NCI-H2196 treated with DMSO at 0.1 percent for 48 hours (cell line): ENCODE measurements at regions not wholly inside any gene's neighbourhood (a gene's known extent, or its start where the extent isn't known, plus 50 kb on each side); places are given as distances from the start of the nearest gene placed in this dataset.

ENCODE experiments used
- DNase-seq: peaks from one replicate; lab custom pipeline; 2025; ENCODE audit not compliant: unreplicated experiment; lab: John Stamatoyannopoulos, UW

GRCh38 chr7:35581605-35582210 is 113.2 kb downstream of the HERPUD2 start:
- DNase-seq = no peak

GRCh38 chr7:35576031-35576573 is 118.8 kb downstream of the HERPUD2 start:
- DNase-seq = no peak

DNA sequence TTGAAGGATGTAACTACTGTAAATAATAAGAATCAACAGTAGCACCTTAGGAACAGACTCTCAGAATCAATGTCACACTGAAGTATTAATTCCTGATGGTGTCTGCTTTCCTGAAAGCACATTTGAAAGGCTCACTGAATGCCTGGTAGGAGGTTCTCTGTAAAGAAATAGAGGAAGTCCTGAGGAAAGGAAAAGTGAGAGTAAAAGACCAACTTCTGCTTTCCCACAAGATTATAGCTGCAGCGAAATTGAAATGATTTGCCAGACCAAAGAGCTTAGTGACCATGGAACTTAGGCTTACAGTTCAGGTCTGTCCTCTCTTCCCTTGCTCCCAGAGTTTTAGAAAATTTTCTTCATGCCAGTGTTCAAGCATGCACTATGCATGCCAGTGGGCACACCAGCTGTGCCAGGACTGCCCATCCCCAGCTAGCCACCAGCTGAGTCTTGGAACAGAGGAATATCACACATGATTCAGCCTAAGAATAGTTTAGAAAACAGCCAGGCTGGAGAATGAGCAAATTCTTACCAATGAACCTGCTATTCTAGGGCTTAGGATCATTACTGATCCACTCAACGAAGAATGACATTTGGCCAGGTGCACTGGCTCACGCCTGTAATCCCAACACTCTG is 123.2 kb downstream of the HERPUD2 start:
- DNase-seq = no peak

DNA sequence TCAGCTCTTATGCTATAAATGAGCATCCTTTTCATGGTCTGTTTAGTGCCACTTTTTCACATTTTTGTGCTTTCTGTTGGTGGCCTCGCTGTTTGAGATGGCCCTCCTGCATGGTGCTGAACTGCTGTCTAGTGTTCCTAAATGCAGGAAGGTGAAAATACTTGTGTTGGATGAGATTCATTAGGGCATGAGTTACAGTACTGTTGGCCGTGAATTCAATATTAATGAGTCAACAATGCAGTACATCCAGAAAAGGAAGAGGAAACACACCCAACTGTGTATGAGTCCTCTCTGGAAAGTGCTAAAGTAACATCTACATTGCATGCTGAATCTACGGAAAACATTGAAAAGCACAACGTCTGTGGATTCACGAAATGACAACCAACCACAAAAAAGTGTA is 124.0 kb downstream of the HERPUD2 start:
- DNase-seq = no peak

GRCh38 chr7:35565927-35566326 is 129.0 kb downstream of the HERPUD2 start:
- no peak for DNase-seq

- DNase-seq = no peak
Measured at GRCh38 chr7:35558841-35559240, 136.1 kb downstream of the HERPUD2 start.

- no peak for DNase-seq
Measured at GRCh38 chr7:35556515-35557471, 138.1 kb downstream of the HERPUD2 start.

DNA sequence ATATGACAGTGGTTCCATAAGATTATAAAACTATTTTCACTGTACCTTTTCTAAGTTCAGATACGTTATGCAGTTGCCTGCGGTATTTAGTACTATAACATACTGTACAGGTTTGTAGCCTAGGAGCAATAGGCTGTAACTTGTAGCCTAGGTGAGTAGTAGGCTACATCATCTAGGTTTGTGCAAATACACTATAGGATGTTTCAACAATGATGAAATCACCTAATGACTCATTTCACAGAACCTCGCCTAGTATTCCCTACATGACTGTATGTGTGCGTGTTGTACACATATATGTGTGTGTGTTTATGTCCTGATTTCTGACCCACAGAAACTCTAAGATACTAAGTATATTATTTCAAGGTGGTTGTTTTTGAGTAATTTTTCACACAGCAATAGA is 139.0 kb downstream of the HERPUD2 start:
- no peak for DNase-seq

- DNase-seq = no peak
Measured at GRCh38 chr7:35555386-35555785, 139.5 kb downstream of the HERPUD2 start.

GRCh38 chr7:35553519-35553918 is 141.4 kb downstream of the HERPUD2 start:
- no peak for DNase-seq

DNA sequence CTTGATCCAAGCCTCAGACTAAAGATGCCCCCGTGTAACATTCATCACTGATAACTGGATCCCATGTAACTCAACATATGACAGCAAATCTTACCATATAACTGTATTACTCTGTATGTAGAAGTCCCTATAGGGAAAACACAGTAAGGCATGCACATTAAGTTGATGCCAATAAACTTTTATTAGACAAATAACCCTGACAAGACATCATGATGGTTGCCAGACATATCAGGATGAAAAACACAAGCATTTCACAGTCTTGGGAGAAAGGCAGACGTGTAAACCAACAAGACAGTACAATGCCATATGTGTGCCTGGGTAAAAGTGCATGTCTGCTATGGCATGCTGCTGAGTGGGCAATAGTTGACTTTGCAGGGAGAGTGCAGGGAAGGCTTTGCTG is 142.2 kb downstream of the HERPUD2 start:
- DNase-seq = no peak

GRCh38 chr7:35551321-35552081 is 143.4 kb downstream of the HERPUD2 start:
- no peak for DNase-seq

DNA sequence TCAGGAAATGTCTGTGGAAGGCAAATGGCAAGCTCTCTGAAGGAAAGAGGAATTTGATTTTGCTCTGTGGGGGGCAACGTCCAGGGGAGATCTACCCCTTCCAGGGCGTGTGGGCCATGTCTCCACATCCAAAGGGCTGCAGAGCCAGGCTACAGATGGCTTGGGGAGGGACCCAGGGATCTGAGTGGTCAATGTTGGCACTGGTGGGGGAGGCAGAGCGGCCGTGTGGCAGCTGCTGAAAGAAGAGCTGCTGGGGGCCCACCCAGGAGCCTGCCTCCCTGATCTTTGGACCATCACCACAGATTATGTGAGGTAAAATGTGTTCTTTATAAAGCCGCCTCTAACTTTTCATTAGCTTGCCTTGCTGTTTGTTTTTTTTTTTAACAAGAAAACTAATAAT is 144.1 kb downstream of the HERPUD2 start:
- DNase-seq = no peak

GRCh38 chr7:35549781-35550180 is 145.2 kb downstream of the HERPUD2 start:
- DNase-seq = no peak

DNA sequence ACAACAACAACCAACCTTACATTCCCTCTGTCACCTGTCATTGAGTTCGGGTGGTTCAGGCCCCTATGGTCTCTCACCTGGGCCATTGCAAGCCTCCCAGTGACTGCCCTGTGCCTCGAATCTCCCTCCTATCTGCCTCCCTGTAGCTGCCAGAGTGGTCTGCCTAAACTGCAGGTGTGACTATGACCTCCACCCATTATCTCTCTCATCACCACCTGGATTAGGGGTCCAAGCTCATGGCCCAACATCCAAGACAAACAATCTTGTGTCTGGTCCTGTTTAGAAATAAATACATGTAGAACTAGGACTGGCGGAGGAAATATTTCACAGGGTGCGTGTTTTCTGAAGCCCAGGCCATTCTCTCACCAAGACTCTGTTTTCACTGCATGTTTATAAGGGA is 146.6 kb downstream of the HERPUD2 start:
- DNase-seq = no peak

DNA sequence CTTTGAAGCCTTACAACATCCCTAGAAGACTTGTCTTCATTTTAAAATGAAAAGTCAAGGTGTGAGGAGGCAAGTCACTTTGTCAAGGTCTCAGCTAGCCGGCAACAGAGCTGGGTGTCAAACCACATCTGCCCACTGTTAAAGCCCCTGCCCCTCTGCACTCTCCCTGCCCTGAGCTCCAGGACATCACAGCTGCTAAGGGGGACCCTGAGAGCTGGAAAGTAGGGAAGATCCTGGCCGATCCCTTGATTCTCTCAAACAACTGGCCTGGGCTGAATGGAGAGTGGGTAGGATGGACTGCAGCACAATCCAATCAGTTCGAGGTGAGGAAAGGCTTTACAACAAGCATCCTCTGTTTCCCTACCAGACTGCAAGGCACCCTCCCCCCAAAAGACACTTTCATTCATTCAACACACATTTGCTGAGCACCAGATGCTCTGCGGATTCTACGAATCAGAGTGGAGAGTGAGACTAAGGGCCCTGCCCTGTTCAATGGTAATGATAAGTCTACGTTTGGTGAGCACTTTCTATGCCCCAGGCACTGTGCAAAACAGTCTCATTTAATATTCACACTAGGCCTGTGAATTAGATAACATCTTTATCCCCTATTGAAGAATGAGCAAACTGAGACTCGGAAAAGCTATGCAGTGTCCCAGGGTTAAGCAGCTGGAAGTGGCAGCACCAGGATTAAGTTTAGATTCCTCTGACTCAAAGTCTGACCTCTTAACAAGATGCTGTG is 148.1 kb downstream of the HERPUD2 start:
- DNase-seq = no peak

DNA sequence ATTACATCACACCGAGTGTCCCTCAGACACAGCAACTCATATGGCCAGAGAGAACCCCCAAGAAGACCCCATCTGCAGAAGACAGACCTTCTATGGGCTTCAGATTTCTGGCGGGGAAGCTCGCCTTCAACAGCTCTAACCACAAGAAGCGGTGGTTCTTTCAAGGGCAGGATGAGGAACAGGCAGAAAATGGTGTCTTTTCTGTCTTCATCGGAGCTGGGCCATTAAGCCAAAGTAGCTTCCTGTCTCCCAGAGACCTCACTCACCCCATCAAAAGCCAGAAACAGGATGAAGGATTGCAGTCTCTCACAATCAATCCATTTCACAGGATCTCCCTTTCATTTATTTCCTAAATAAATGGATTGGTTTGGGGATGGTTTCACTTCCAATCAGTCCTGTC is 149.1 kb downstream of the HERPUD2 start:
- no peak for DNase-seq

DNA sequence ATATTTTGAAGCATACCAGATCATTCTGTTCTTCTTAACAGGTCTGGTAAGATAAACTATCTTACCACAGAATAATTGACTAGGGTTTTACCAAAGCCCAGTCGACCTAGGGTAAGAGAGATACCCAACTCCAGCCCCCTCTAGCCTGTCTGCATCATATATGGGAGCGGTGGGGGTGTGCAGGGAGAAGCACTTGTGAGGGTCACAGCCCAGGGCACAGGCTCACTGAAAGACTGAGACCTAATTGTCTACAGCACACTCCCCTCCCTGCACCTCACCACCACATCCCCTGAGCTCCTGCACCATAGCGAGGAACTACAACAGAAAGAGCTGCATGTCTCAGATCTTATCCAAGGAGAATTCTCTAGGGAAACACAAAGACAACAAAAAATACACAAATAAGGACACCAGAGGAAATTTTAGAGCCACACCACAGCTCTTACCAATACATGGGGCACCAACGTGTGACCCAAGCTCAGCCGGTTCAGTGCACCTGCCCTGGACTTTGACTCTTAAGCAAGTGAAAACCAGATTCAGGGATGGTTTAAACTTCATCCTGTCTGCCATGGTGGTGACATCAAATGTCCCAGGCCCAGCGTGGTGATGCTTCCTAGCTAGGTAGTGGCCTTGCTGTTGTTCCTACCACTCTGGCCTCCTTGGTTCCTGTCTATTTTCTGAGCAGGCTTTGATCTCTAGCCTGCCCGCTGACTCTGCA is 150.8 kb downstream of the HERPUD2 start:
- DNase-seq = no peak
